HG03103 (cell line): ENCODE measurements at regions not wholly inside any gene's neighbourhood (a gene's known extent, or its start where the extent isn't known, plus 50 kb on each side); places are given as distances from the start of the nearest gene placed in this dataset.
A peak's percentile ranks its signal among the peaks of the same experiment; 100 is the strongest.
"Not testable (repeated sequence)": the region's sequence is repeated elsewhere in the genome, so short reads cannot be mapped to it uniquely, and the experiment has no call there.

Experiments
- ATAC-seq: cut with Tn5 transposase; IDR thresholded peaks from one replicate; pipeline ENCODE4 v1.9.1; 2021; ENCODE audit warnings: low read depth; ENCODE audit not compliant: unreplicated experiment

DNA sequence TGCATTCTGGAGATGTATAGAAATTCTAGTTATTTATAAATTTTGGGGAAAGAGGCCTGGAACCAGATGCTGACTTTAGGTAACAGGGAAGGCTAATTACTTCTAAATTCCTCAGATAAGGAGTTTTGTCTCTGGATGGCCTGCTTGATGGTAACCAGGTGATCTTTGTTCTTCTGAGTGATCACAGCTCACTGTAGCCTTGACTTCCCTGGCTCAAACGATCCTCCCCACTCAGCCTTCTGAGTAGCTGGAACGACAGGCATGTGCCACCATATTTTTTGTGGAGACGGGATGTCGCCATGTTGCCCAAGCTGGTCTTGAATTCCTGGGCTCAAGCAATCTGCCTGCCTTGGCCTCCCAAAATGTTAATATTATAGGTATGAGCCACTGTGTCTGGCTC, 54.4 kb upstream of the MSH6 start:
- no peak for ATAC-seq

DNA sequence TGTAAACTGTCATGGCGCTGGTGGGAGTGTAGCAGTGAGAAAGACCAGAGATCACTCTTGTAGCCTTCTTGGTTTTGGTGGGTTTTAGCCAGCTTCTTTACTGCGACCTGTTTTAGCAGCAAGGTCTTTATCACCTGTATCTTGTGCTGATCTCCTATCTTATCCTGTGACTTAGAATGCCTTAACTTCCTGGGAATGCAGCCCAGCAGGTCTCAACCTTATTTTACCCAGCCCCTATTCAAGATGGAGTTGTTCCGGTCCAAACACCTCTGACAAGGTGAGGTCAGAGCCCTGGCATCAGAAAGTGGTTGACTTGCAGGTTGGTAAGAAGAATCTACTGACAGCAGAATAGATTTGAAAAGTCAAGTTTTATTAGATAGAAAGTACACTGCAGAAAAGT, 55.0 kb upstream of the MSH6 start:
- no peak for ATAC-seq

DNA sequence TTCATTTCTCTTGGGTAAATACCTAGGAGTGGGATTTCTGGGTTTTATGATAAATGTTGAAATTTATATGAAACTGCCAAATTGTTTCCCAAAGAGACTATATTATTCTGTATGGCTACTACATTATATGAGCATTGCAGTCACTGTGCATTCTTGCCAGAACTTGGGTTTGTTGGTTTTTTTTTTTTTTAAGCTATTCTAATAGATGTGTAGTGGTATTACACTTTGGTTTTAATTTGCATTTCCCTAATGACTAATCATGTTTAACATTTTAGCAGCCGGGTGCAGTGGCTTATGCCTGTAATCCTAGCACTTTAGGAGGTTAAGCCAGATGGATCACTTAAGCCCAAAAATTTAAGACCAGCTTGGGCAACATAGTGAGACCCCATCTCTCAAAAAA, 56.0 kb upstream of the MSH6 start:
- ATAC-seq, result not testable (repeated sequence)

DNA sequence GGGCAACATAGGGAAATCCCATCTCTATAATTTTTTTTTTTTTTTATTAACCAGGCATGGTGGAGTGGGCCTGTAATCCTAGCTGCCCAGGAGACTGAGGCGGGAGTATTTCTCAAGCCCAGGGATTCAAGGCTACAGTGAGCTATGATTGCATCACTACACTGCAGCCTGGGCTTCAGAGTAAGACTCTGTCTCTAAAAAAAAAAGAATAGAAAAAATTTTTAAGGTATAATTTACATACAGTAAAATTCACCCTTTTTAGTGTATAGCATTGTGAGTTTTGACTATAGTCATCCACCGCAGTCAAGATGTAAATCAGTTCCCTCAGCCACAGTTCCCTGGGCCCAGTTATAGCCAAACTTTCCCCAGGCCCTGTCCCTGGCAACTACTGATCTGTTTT, 57.1 kb upstream of the MSH6 start:
- ATAC-seq, result no peak

DNA sequence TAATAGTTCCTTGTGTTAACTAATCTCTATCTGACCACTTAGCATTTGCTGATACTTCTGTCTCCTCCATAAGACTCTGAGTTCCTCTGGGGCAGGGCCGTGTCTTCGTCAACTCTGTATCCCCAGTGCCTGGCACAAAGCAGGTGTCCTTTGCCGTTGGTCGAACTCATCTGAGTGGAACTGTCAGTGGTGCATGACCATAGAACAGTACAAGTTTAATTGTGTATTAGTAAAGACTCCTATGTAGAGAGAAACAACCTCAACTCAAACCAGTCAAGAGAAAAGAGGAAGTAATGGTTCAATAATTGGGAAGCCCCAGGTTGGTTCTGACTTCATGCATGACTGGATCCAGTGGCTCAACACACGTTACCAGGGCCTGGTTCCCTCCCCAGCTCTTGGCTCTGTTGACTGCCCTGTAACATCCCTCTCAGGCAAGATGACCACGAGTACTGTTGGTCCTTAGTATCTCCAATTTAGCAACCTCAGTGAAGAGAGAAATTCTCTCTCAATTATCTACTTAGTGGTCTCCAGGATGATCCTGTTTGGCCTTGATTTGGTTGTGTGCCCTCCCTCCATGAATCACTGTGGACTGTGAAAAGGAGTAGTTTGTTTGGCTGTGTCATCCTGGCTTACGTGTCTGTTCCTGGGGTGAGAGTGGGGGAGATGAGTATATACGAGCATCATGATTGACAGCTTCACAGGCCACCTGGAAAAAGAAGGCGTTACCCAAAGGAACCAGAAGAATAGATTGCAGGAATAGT, 58.5 kb upstream of the MSH6 start:
- ATAC-seq, result peak; percentile 86

DNA sequence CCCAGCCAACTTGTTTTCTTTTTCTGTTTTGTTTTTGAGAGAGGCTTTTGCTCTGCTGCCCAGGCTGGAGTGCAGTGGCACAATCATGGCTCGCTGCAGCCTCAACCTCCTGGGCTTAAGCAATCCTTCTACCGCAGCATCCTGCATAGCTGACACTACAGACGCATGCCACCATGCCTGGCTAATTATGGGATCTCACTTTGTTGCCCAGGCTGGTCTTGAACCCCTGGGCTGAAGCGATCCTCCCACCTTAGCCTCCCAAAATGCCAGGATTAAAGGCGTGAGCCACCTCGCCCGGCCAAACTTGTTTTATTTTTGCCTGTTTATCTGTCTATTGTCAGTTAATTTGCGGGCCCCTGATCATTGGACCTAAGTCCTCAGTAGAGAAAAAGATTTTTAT, 61.6 kb upstream of the MSH6 start:
- ATAC-seq, result no peak

DNA sequence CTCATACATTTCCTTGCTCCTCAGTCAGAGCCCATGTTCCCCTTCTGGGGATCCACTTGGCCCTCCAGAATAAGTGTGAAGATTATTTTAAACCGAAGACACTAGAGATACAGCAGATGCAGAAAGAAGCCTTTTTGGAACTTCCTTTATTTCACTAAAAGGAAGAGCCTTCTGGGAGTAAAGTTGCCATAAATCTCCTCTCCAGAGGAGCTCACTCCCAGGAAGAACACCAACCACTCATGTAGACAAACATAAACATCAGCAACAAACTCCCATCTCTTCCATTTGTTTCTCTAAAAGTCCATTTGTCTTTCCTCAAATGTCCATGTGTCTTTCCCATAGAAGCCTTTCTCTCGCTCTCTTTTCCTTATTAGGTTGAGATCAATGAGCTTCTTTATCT, 62.4 kb upstream of the MSH6 start:
- no peak for ATAC-seq

DNA sequence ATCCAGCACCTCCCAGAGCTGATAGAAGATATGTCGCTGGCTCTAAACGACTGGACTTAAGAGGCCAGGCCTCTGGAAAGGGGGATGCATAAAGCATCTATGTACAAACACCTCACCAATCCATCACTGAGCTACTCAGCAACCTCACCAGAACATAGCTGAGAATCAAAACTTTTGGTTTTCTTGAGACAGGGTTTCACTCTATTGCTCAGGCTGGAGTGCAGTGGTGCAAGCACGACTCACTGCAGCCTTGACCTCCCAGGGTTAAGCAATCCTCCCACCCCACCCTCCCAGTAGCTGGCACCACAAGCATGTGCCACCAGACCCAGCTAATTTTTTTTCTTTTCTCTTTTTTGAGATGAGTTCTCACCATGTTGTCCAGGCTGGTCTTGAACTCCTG, 62.9 kb upstream of the MSH6 start:
- ATAC-seq, result no peak

DNA sequence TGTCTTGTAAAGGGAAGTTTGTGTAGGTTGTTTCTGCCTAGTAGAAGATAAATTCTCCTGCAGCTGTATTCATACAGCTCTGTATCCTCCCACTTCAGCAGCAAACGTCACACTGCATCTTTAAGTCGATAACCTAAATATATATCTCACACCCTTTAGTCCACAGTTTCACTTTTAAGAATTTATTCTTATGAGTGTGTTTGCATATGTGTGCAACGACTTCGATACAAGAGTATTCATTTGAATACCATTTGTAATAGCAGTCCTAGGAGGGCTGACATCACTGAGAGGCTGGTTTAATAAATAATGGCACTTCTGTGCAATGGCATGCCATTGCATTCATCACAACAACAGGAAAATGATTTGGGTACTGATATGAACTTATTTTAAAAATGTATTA, 63.8 kb upstream of the MSH6 start:
- peak; percentile 64 for ATAC-seq

DNA sequence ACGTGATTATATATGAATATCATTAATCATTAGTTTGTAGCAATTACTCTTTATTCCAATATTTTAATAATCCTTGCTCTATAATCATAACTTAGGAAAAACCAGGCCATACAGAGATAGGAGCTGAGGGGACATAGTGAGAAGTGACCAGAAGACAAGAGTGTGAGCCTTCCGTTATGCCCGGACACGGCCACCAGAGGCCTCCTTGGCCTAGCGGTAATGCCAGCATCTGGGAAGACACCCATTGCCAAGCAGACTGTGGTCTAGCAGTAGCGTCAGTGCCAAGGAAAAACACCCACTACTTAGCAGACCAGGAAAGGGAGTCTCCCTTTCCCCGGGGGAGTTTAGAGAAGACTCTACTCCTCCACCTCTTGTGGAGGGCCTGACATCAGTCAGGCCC, 66.6 kb upstream of the MSH6 start:
- ATAC-seq, result not testable (repeated sequence)

DNA sequence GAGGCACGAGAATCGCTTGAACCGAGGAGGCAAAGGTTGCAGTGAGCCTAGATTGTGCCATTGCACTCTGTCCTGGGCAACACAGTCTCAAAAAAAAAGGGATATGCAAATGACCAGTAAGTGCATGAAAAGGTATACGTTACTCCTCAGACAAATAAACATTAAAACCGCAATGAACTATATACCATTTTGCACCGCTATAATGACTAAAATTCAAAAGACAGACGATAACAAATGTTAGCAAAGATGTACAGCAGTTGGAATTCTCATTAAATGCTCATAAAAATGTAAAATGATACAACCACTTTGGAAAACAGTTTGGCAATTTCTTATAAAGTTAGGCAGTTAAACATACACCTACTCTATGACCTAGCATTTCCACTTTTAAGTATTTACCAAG, 67.4 kb upstream of the MSH6 start:
- no peak for ATAC-seq

DNA sequence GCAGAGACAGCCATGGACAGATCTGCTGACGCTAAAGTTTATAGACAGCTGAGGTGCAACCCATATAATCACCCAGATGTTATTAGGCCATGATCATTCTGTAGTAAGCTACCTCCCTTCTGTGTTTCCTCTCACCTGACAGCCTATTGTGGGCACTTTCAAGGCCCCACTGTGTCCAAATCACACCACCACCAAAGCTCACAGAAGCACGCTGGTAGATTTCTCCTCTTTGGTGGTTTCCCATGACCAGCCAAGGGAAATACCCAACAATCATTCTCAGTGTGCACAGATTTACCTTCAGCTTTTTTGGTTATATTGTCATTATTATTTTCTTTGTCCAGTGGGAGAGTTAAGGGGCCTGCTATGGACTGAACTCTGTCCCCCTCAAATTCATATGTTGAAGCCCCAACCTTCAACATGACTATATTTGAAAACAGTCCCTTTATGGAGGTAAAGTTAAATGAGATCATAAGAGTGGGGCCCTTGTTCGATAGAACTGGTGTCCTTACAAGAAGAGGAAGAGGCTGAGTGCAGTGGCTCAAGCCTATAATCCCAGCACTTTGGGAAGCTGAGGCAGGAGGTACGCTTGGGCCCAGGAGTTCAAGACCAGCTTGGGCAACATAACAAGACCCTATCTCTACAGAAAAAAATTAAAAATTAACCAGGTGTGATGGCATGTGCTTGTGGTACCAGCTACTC, 74.0 kb upstream of the MSH6 start:
- ATAC-seq, result no peak

DNA sequence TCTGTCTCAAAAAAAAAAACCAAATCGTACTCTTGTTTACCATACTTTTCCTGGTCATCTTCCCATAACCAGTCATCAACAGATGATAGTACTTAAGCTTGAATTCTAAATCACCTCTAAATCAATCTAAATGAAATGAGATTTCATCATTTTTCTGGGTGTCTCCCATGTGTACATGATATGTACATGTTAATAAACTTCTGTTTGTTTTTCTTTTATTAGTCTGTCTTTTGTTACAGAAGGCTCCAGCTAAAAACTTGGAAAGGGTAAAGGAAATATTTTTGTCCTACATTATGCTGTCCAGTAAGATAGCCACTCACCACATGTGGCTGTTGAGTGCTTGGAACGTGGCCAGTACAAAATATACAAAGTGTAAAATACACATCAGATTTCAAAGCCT, 78.7 kb upstream of the MSH6 start:
- ATAC-seq, result no peak

DNA sequence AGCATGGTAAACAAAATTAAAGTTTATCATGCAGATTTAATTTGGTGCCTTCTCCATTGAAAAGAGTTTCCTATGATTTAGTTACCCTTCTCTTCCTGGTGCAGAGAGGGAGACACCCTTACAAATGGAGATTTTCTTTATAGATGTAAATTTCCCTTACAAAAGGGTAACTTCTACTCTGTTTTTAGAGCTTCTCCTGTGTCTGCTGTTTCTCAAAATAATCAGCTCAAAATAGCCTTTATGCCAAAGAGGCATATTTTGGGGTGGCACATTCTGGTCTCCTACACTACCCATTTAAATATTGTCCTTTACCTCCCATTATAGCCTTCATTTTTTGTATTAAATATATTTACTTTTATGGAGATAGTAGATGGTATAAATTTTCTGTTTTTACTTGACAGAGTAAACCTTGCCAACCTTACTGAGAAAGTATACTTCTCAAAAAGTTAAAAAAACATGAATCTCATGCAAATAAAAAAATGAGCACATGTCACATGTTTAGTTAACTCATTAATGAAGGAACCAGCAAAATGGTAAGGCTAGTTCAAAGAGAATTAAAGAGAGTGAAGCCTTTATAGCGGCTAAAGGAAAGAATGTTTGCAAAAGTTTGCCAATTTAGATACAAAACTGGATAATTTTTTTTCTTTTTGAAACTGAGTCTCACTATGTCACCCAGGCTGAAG, 83.3 kb upstream of the MSH6 start:
- no peak for ATAC-seq

DNA sequence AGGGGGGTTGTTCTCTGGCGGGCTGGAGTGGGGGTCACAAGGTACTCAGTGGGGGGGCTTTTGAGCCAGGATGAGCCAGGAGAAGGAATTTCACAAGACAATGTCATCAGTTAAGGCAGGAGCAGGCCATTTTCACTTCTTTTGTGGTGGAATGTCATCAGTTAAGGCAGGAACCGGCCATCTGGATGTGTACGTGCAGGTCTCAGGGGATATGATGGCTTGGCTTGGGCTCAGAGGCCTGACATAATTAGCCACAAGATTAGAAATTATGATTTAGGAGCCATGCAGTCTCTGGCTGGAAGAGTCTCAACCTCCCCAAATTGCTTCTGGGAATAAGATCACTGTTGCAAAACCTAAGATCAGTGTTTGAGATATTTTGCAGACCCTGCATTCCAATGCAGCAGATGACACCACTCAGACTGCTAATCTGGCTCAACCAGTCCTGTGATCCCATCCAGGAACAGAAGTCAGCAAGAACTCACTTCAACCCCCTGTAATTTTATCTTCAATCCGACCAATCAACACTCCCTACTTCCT, 84.4 kb upstream of the MSH6 start:
- ATAC-seq, result not testable (repeated sequence)

DNA sequence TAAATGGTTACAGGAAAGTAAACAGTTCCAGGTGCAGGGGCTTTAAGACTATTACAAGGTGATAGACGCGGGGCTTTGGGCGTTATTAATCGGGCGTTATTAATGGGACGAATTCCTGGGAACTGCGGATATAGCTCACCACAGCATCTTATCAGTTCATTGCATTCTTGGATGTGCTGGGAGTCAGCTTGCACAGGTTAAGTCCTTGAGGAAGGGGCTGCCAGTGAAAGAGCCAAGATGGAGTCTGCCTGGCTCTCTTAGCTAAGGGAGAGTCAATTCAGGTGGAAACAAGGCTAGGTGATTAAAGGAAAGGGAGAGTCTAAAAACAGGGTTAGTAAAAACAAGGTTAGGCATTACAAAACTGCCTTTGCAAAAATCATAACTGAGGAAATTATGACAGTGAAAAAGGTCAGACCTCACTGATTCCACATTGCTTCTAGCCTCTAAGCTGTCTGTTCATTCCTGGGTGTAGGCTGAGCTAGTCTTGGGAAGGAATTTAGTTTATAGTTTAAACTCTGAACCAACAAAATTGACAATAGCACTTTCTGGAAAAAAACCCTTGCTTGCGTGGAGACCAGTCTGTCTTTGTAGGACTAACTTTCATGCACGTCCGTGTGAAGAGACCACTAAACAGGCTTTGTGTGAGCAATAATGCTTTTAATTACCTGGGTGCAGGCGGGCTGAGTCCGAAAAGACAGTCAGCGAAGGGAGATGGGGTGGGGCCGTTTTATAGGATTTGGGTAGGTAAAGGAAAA, 85.1 kb upstream of the MSH6 start:
- not testable (repeated sequence) for ATAC-seq

DNA sequence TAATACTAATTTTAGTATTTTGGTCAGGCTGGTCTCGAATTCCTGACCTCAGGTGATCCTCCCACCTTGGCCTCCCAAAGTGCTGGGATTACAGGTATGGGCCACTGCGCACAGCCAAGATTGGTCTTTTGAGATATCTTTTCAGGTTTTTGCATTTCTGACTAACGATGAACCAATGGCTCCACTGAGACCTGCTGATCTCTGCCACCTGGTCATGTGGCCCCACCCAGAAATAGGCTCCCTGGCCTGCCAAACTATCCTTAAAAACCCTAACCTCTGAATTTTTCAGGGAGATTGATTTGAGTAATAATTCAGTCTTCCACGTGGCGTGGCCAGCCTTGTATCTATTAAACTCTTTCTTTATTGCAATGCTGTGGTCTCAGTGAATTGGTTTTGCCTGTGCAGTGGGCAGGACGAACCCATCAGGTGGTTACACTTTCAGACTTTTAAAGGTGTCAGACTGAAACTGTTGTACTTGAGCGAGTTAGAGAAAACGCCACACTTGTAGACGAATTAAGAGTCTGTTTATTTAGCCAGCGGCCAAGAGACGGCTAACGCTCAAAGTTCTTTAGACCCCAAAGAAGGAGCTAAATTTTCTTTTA, 85.8 kb upstream of the MSH6 start:
- ATAC-seq, result peak; percentile 73

DNA sequence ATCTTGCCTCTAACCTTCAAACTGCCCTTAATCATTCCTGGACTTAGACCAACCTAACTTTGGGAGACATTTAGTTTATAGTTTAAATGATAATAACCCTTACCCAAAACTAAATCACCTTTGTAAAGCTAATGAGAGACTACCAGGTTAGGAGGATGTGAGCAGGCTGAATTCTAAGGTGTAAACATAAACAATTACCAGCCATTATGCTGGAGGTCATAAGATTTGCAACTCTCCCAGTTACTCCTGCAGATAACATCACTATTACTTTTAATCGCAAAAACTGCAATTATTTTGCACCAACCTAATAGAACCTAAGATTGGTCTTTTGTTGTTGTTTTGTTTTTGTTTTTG, 86.5 kb upstream of the MSH6 start:
- ATAC-seq, result no peak

DNA sequence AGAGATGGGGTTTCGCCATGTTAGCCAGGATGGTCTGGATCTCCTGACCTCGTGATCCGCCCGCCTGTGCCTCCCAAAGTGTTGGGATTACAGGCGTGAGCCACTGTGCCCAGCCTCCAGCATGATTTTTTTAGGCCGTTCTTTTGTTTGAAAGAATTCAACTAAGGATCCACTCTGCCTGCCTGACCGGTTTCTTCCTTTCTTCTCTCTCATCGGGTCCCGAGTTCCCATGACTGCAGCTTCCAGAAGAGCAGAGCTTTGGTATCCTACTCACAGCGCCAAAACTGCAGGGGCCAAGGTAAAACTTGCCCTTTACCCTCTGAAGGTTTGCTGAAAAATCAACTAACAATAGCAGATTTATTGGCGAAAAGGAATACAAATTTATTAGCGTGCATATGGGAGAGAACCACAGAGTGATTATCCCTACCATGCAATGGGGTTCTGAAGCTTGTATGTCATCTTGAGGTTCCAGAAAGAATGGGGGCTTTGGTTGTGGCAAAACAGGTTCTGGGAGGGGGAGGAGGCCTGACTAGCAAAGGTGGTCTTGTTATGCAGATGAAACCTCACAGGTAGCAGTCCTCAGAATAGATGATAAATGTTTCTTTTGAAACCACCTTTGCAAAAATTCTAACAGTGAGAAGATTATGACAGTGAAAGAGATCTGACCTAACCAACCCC, 87.0 kb upstream of the MSH6 start:
- ATAC-seq, result no peak

DNA sequence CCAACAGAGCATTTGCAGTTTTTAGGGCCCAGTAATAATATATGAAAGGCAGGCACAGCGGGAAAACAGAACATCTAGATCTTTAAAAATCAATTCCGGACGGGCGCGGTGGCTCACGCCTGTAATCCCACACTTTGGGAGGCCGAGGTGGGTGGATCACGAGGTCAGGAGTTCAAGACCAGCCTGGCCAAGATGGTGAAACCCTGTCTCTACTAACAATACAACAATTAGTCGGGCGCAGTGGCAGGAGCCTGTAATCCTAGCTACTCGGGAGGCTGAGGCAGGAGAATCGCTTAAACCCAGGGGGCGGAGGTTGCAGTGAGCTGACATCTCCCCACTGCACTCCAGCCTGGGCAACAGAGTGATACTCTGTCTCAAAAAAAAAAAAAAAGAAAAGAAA, 88.5 kb upstream of the MSH6 start:
- ATAC-seq, result not testable (repeated sequence)
